GM12878 (cell line): ENCODE measurements at regions not wholly inside any gene's neighbourhood (a gene's known extent, or its start where the extent isn't known, plus 50 kb on each side); places are given as distances from the start of the nearest gene placed in this dataset.

Experiments used
- ATAC-seq: fragments of 200-7000 bp; cut with Tn5 transposase; 3 replicates; pipeline ENCODE4 v1.9.1; 2020; ENCODE audit warnings: mild to moderate bottlenecking, moderate library complexity
- BruUV-seq: library from RNA; stranded (reverse); fragments of 400-500 nt; replicated peaks from 2 replicates; lab custom pipeline; 2021; lab: Mats Ljungman, UMichigan
- CTCF ChIA-PET: fragments of 300-600 bp; sonication (Branson Sonifier 250); formaldehyde crosslinking; extraction: SDS; loops from one replicate; lab custom pipeline; 2021; ENCODE audit warnings: inconsistent platforms; lab: Yijun Ruan, JAX
- POLR2A ChIA-PET: fragments of 350-600 bp; formaldehyde crosslinking; extraction: SDS; loops from one replicate; lab custom pipeline; 2021; ENCODE audit warnings: inconsistent platforms; lab: Charles Lee
- RAD21 ChIA-PET: fragments of 300-600 bp; sonication (Branson Sonifier 250); formaldehyde crosslinking; loops from one replicate; lab custom pipeline; 2023; ENCODE audit warnings: antibody characterized with exemption; ENCODE audit not compliant: unreplicated experiment; lab: Charles Lee
- SMC1A ChIA-PET: fragments of 300-600 bp; sonication (Branson Sonifier 250); formaldehyde crosslinking; loops from one replicate; lab custom pipeline; 2023; ENCODE audit not compliant: unreplicated experiment, uncharacterized antibody; lab: Charles Lee
- DNase-seq: peaks from one replicate; pipeline ENCODE4 v3.0.0-alpha.2; 2011; ENCODE audit warnings: low read depth, low spot score
- FAIRE-seq: peaks from 3 replicates; lab custom pipeline; 2011; peaks lifted over from hg19 to GRCh38; lab: Jason Lieb, UNC
- H2AFZ ChIP-seq: 2 replicates; pipeline ENCODE4 v1.6.0; 2011; ENCODE audit warnings: low read depth, low read length, control low read depth; ENCODE audit not compliant: control insufficient read depth
- H3K27ac ChIP-seq: 2 replicates; pipeline ENCODE4 v1.5.1; 2011; ENCODE audit warnings: control low read depth; ENCODE audit not compliant: control insufficient read depth, insufficient read depth
- H3K27me3 ChIP-seq, 2 experiments: replicated peaks in 1 of 2; 2 replicates each; pipeline versions ENCODE4 v1.6.0 to v1.6.1; 2011; ENCODE audit warnings: low read length in 1 of 2; ENCODE audit not compliant: control insufficient read depth in 2 of 2, insufficient read depth in 2 of 2
- H3K36me3 ChIP-seq, 2 experiments: 2 replicates each; pipeline ENCODE4 v1.5.1; 2011; ENCODE audit warnings: low read length in 1 of 2; ENCODE audit not compliant: control insufficient read depth in 2 of 2, insufficient read depth in 2 of 2
- H3K4me1 ChIP-seq: 2 replicates; pipeline ENCODE4 v1.6.1; 2011; ENCODE audit warnings: mild to moderate bottlenecking, low read length, moderate library complexity, mixed read lengths; ENCODE audit not compliant: control insufficient read depth, insufficient read depth
- H3K4me2 ChIP-seq: 2 replicates; pipeline ENCODE4 v1.6.0; 2011; ENCODE audit warnings: control low read depth; ENCODE audit not compliant: control insufficient read depth, insufficient read depth
- H3K4me3 ChIP-seq: fragments of 200-600 bp; sonication (generic); 2 replicates; pipeline ENCODE4 v1.5.1; 2016
- H3K79me2 ChIP-seq: 2 replicates; pipeline ENCODE4 v1.6.0; 2011; ENCODE audit warnings: low read length; ENCODE audit not compliant: control insufficient read depth, insufficient read depth
- H3K9ac ChIP-seq: 2 replicates; pipeline ENCODE4 v1.8.0; 2011; ENCODE audit warnings: low read length, control low read depth, mixed read lengths; ENCODE audit not compliant: control insufficient read depth, insufficient read depth
- H3K9me3 ChIP-seq: replicated peaks from 3 replicates; pipeline ENCODE4 v1.5.1; 2011; ENCODE audit warnings: mild to moderate bottlenecking, low read length; ENCODE audit not compliant: control insufficient read depth, insufficient read depth
- H4K20me1 ChIP-seq: 2 replicates; pipeline ENCODE4 v1.6.0; 2011; ENCODE audit not compliant: control insufficient read depth, insufficient read depth
- BRCA1 ChIP-seq: IDR thresholded peaks from 2 replicates; pipeline ENCODE4 v1.6.1; 2011; ENCODE audit warnings: low read depth, low read length, improper control_type of control experiment
- CHD1 ChIP-seq: IDR thresholded peaks from 2 replicates; pipeline ENCODE4 v1.6.1; 2012; ENCODE audit warnings: low read depth, low read length, improper control_type of control experiment
- HCFC1 ChIP-seq: fragments of 150-350 bp; IDR thresholded peaks from 2 replicates; pipeline ENCODE4 v1.6.1; 2014; ENCODE audit warnings: low read length
- HDAC2 ChIP-seq: fragments of 200-600 bp; sonication (generic); IDR thresholded peaks from 2 replicates; pipeline ENCODE4 v1.6.1; 2017
- IKZF1 ChIP-seq: fragments of 450-650 bp; conservative IDR thresholded peaks from 2 replicates; pipeline ENCODE4 v1.6.1; 2017; ENCODE audit warnings: antibody characterized with exemption, mild to moderate bottlenecking
- JUND ChIP-seq: IDR thresholded peaks from 2 replicates; pipeline ENCODE4 v1.6.1; 2012; ENCODE audit warnings: low read depth, mild to moderate bottlenecking, low read length, improper control_type of control experiment, moderate library complexity
- MAX ChIP-seq: IDR thresholded peaks from 2 replicates; pipeline ENCODE4 v1.6.1; 2012; ENCODE audit warnings: low read depth, low read length, improper control_type of control experiment
- NFIC ChIP-seq: IDR thresholded peaks from 2 replicates; pipeline ENCODE4 v1.6.1; 2012; ENCODE audit warnings: low read depth, mild to moderate bottlenecking, inconsistent platforms, low read length, moderate library complexity
- SREBF1 ChIP-seq: IDR thresholded peaks from 2 replicates; pipeline ENCODE4 v1.6.1; 2012; ENCODE audit warnings: mild to moderate bottlenecking, low read length
- STAT3 ChIP-seq: IDR thresholded peaks from 2 replicates; pipeline ENCODE4 v1.6.1; 2011; ENCODE audit warnings: low read depth, low read length, improper control_type of control experiment
- SUPT20H ChIP-seq: IDR thresholded peaks from 2 replicates; pipeline ENCODE4 v1.6.1; 2011; ENCODE audit warnings: low read depth, mild to moderate bottlenecking, low read length, moderate library complexity, borderline replicate concordance; ENCODE audit not compliant: control insufficient read depth
- SUZ12 ChIP-seq: fragments of 200-600 bp; sonication (generic); IDR thresholded peaks from one replicate; pipeline ENCODE4 v1.6.1; 2018; ENCODE audit warnings: antibody characterized with exemption, mild to moderate bottlenecking; ENCODE audit not compliant: unreplicated experiment
- TBL1XR1 ChIP-seq: IDR thresholded peaks from 2 replicates; pipeline ENCODE4 v1.6.1; 2012; ENCODE audit warnings: low read depth, low read length, improper control_type of control experiment
- WRNIP1 ChIP-seq: IDR thresholded peaks from 2 replicates; pipeline ENCODE4 v1.6.1; 2011; ENCODE audit warnings: low read depth, low read length, improper control_type of control experiment, borderline replicate concordance
- YBX1 ChIP-seq: fragments of 450-650 bp; IDR thresholded peaks from 2 replicates; pipeline ENCODE4 v1.6.1; 2016; ENCODE audit warnings: antibody characterized with exemption
- ZBTB4 ChIP-seq: fragments of 450-650 bp; formaldehyde crosslinking; IDR thresholded peaks from 2 replicates; pipeline ENCODE4 v1.4.0; 2022; ENCODE audit warnings: mild to moderate bottlenecking, moderate library complexity
- ZNF274 ChIP-seq: IDR thresholded peaks from one replicate; pipeline ENCODE4 v1.8.0; 2011; ENCODE audit not compliant: insufficient read length, insufficient read depth
- ZZZ3 ChIP-seq: IDR thresholded peaks from 2 replicates; pipeline ENCODE4 v1.6.1; 2011; ENCODE audit warnings: low read depth; ENCODE audit not compliant: control insufficient read depth, insufficient read length
- WGBS: methylation state at CpG from one replicate; pipeline ENCODE4 v1.1.6; 2016; ENCODE audit warnings: low lambda C conversion rate; ENCODE audit not compliant: insufficient replicate concordance, insufficient coverage; ENCODE audit errors: missing lambda C conversion rate; 5-methylcytosine and 5-hydroxymethylcytosine counted together
- in situ Hi-C: fragments of 300-500 bp; cut with MboI; formaldehyde crosslinking; loops from 9 replicates; pipeline ENCODE4 v1.14.3; 2018; ENCODE audit warnings: mixed read lengths
- intact Hi-C: fragments of 100-400 bp; cut with micrococcal nuclease; formaldehyde crosslinking; loops from one replicate; pipeline ENCODE4 v1.14.2; 2022; ENCODE audit not compliant: unreplicated experiment

GRCh38 chr14:104306450-104307040, 168.2 kb downstream of the KIF26A start:
- CTCF ChIA-PET, result no interaction called here
- Histone ChIP-seq H2AFZ (no peak overlapping the region), H3K27me3 (no peaks in the 10 kb centered on the region; a peak in 1 of 4 replicates), H3K9me3 (no peaks in the 10 kb centered on the region), H3K4me1 (no peaks in the 10 kb centered on the region), H3K79me2 (no peaks in the 10 kb centered on the region), H3K27ac (no peak overlapping the region), H3K9ac (no peak overlapping the region), H3K4me3 (no peak overlapping the region), H3K4me2 (no peak overlapping the region), H3K36me3 (no peaks in the 10 kb centered on the region), H4K20me1 (no peaks in the 10 kb centered on the region)
- no peak for DNase-seq
- RAD21 ChIA-PET, result no interaction called here
- in situ Hi-C loops (no loop called here), intact Hi-C loops (no loop called here)
- WGBS, result 18% methylated on average over 17 of the region's 17 CpGs
- SMC1A ChIA-PET, result no interaction called here
- POLR2A ChIA-PET, result no interaction called here
- TF ChIP-seq SUZ12 (no peak), TBL1XR1 (no peak), SUPT20H (no peak), MAX (no peak), CHD1 (no peak), HCFC1 (no peak), ZZZ3 (no peak), WRNIP1 (no peak), ZBTB4 (CRISPR knock-in tag) (no peak), NFIC (no peak), JUND (no peak), HDAC2 (no peak), BRCA1 (no peak), YBX1 (no peak), ZNF274 (no peak), STAT3 (no peak), SREBF1 (no peak), IKZF1 (no peak)
- no peak for ATAC-seq
- no TSS peak for BruUV-seq
- FAIRE-seq, result no peak
